ENCODE measurements at regions not wholly inside any gene's neighbourhood (a gene's known extent, or its start where the extent isn't known, plus 50 kb on each side); places are given as distances from the start of the nearest gene placed in this dataset.

DNA sequence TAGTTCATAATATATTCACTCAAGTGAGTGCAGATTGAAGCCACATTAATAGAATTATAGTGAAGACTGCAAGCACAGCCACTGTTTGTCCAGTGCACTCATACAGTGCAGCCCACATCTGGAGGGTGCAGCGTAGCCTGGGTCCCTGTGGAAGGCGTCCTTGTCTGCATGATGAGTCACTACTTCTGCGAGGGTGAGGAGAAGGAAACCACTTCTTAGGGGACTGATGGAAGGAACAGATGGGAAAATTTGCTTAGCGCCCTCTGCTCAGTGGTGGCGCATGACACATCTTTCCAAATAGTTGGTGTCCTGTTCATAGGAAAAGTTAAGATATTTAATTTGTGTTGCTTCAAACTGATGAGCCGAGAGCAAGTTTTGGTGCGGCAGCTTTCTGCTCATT lies 330.4 kb upstream of the SMIM21 start:
- no peak for DNase-seq (ENCODE audit: extremely low spot score)
- Histone ChIP-seq H3K27me3 (no peaks in the 10 kb centered on the region), H3K9me3 (no peaks in the 10 kb centered on the region), H3K4me1 (no peaks in the 10 kb centered on the region), H3K27ac (replicated peaks in 1 of 4) (no peak overlapping the region), H3K4me3 (no peak overlapping the region), H3K36me3 (no peaks in the 10 kb centered on the region)
- intact Hi-C loops (cut with DNase I) = no loop called here
- TF ChIP-seq EP300 (IDR thresholded peaks at IDR 0.05) (no peak), POLR2A (IDR thresholded peaks at IDR 0.05; ENCODE audit: low read depth) (no peak), POLR2AphosphoS5 (IDR thresholded peaks at IDR 0.05) (no peak)
- TF ChIP-seq, protein P1, sequence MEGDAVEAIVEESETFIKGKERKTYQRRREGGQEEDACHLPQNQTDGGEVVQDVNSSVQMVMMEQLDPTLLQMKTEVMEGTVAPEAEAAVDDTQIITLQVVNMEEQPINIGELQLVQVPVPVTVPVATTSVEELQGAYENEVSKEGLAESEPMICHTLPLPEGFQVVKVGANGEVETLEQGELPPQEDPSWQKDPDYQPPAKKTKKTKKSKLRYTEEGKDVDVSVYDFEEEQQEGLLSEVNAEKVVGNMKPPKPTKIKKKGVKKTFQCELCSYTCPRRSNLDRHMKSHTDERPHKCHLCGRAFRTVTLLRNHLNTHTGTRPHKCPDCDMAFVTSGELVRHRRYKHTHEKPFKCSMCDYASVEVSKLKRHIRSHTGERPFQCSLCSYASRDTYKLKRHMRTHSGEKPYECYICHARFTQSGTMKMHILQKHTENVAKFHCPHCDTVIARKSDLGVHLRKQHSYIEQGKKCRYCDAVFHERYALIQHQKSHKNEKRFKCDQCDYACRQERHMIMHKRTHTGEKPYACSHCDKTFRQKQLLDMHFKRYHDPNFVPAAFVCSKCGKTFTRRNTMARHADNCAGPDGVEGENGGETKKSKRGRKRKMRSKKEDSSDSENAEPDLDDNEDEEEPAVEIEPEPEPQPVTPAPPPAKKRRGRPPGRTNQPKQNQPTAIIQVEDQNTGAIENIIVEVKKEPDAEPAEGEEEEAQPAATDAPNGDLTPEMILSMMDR (IDR thresholded peaks at IDR 0.05) = no peak
- 88% methylated on average over 6 of the region's 7 CpGs for WGBS

DNA sequence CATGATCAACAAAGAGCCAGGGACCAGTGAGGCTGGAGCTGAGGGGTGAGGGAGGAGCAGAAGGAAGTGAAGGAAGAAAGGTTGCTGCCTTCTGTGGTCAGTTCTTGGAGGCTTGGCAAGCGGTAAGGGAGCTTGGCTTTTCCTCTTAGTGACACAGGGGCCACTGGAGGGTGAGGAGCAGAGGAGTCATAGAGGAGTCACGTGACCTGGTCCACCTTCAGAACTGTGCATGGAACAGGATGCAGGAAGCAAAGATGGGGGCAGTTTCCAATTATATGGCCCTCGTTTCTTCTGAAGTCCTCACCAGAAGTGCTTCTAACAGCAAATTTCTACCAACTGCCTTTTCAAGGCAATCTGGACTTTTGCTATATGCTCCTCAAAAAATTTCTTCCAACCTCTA lies 326.9 kb upstream of the SMIM21 start:
- intact Hi-C loops (cut with DNase I) = no loop called here
- no peak for TF ChIP-seq EP300 (IDR thresholded peaks at IDR 0.05)
- TF ChIP-seq, protein P1 (IDR thresholded peaks at IDR 0.05) = no peak
- Histone ChIP-seq H3K27me3 (no peaks in the 10 kb centered on the region), H3K4me3 (no peak overlapping the region), H3K27ac (replicated peaks in 1 of 4) (no peak overlapping the region), H3K36me3 (no peaks in the 10 kb centered on the region), H3K9me3 (no peaks in the 10 kb centered on the region), H3K4me1 (no peaks in the 10 kb centered on the region)
- 91% methylated on average over 3 of the region's 3 CpGs for WGBS
- no peak for DNase-seq (ENCODE audit: extremely low spot score)

DNA sequence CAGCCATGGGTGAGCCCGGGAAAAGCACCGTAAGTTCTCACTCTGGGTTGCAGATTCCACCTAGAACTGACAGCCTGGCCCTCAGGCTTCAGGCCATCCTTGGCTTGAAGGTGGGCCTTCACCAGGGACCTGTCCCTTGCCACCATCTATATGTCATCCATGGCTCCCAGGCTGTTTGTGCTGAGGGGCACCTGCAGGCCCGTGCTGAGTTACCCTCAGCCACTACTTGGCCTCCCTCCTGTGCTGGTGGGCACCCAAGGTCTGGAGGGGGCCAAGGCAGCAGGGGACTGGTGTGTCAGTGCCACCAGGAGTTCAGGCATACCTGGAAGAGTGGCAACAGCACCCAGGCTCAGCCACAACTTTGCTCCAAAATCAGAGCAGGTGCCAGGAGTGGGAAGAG lies 326.2 kb upstream of the SMIM21 start:
- WGBS = 93% methylated on average over 3 of the region's 3 CpGs
- Histone ChIP-seq H3K27me3 (no peaks in the 10 kb centered on the region), H3K4me3 (no peak overlapping the region), H3K4me1 (no peaks in the 10 kb centered on the region), H3K36me3 (no peaks in the 10 kb centered on the region), H3K27ac (replicated peaks in 1 of 4) (no peak overlapping the region), H3K9me3 (no peaks in the 10 kb centered on the region)
- intact Hi-C loops (cut with DNase I) = no loop called here
- DNase-seq (ENCODE audit: extremely low spot score) = no peak
- TF ChIP-seq POLR2AphosphoS5 (IDR thresholded peaks at IDR 0.05) (no peak), POLR2A (IDR thresholded peaks at IDR 0.05; ENCODE audit: low read depth) (no peak), EP300 (IDR thresholded peaks at IDR 0.05) (no peak)
- TF ChIP-seq, protein P1 (IDR thresholded peaks at IDR 0.05) = no peak

DNA sequence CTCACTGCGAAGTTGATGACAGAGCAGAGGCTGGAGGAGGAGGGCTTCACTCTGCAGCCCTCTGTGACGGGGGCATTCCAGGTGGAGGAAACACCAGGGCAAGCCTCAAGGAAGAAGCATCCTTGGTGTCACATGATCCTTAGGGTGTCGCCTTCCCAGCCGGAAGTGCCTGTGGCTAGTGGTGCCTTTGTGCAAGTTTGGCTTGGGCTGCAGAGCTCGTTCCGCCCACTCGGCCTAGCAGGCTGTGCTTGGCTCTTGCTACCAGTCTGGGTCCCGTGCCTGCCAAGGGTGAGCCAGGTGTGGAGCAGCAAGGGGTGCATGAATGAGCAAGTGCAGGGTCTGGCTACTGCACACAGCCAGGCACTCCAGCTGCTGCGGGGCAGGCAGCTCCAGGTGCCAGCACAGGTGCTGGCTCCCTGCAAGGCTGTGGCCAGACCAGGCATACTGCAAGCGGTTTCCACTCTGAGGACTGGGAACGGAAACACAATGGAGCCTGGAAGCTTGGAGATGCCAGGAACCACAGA lies 325.3 kb upstream of the SMIM21 start:
- no peak for DNase-seq (ENCODE audit: extremely low spot score)
- no peak for TF ChIP-seq POLR2A (IDR thresholded peaks at IDR 0.05; ENCODE audit: low read depth)
- no peak for TF ChIP-seq EP300 (IDR thresholded peaks at IDR 0.05)
- TF ChIP-seq, protein P1 (IDR thresholded peaks at IDR 0.05) = no peak
- no peak for TF ChIP-seq POLR2AphosphoS5 (IDR thresholded peaks at IDR 0.05)
- WGBS = 80% methylated on average over 9 of the region's 11 CpGs
- H3K9me3 ChIP-seq = no peaks in the 10 kb centered on the region
- H3K4me3 ChIP-seq = no peak overlapping the region
- intact Hi-C loops (cut with DNase I) = no loop called here
- no peaks in the 10 kb centered on the region for H3K4me1 ChIP-seq
- H3K36me3 ChIP-seq = no peaks in the 10 kb centered on the region
- H3K27me3 ChIP-seq = no peaks in the 10 kb centered on the region
- no peak overlapping the region for H3K27ac ChIP-seq (replicated peaks in 1 of 4)

DNA sequence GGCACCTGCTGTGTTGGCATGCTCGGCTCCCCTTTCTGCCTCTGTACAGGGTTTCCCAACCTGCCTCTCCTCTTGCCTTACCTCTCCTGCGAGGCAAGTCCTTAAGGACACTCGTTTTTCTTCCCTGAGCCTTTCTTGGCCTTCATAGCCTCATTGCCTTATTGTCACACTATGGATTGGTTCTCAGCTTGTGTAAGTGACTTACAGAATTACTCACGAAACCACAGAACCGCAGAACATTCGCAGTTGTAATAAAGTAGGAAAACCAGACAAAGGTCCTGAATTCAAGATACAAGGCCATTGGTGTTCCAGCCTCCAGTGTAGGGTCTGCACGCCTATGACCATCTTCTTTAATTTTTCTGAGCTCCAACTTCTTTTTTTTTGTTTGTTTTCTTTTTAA lies 317.6 kb upstream of the SMIM21 start:
- TF ChIP-seq POLR2AphosphoS5 (IDR thresholded peaks at IDR 0.05) = no peak
- TF ChIP-seq, protein P1 (IDR thresholded peaks at IDR 0.05) = no peak
- no peak for TF ChIP-seq EP300 (IDR thresholded peaks at IDR 0.05)
- no peak for TF ChIP-seq POLR2A (IDR thresholded peaks at IDR 0.05; ENCODE audit: low read depth)
- DNase-seq (ENCODE audit: extremely low spot score) = no peak
- Histone ChIP-seq H3K4me1 (no peaks in the 10 kb centered on the region), H3K27me3 (no peaks in the 10 kb centered on the region), H3K4me3 (no peak overlapping the region), H3K36me3 (no peaks in the 10 kb centered on the region), H3K27ac (replicated peaks in 1 of 4) (no peak overlapping the region), H3K9me3 (no peaks in the 10 kb centered on the region)
- 92% methylated on average over 7 of the region's 7 CpGs for WGBS
- intact Hi-C loops (cut with DNase I) = no loop called here
